ENCODE measurements at regions not wholly inside any gene's neighbourhood (a gene's known extent, or its start where the extent isn't known, plus 50 kb on each side); places are given as distances from the start of the nearest gene placed in this dataset.

GRCh38 chr12:125493704-125494308 lies 428.6 kb downstream of the AACS start:
- no peak overlapping the region for H3K4me2 ChIP-seq (replicated peaks; ENCODE audit: low read depth, low read length, poor library complexity, severe bottlenecking)
- no peak overlapping the region for H2AFZ ChIP-seq (ENCODE audit: insufficient read depth, low read depth, low read length, poor library complexity, severe bottlenecking)
- H3K9ac ChIP-seq (ENCODE audit: low read length): no peak overlapping the region
- no peak overlapping the region for H3K4me3 Mint-ChIP-seq
- H3K79me2 ChIP-seq (ENCODE audit: control insufficient read depth, insufficient read depth, low read length): no peaks in the 10 kb centered on the region
- no peaks in the 10 kb centered on the region for H4K20me1 ChIP-seq (ENCODE audit: control insufficient read depth, insufficient read depth, low read length, poor library complexity, severe bottlenecking)
- no peaks in the 10 kb centered on the region for H3K27me3 ChIP-seq (replicated peaks in 1 of 4; ENCODE audit: control extremely low read depth in 1 of 4, control insufficient read depth in 3 of 4, insufficient read depth in 4 of 4, low read length in 3 of 4)
- H3K27ac Mint-ChIP-seq: no peak overlapping the region
- ChIA-PET CTCF (no interaction called here), POLR2A (no interaction called here)
- TF ChIP-seq CTCF (IDR thresholded peaks at IDR 0.05): no peak
- TF ChIP-seq EZH2 (IDR thresholded peaks at IDR 0.05; ENCODE audit: borderline replicate concordance, insufficient read depth, low read depth, low read length, poor library complexity, severe bottlenecking): no peak
- ATAC-seq (ENCODE audit: low read depth) (no peak), DNase-seq (no peak)
- no peak overlapping the region for H3K4me3 ChIP-seq (ENCODE audit: control extremely low read depth in 1 of 5, extremely low read depth in 1 of 5, insufficient read depth in 1 of 5, low read depth in 2 of 5, low read length in 4 of 5)
- no peaks in the 10 kb centered on the region for H3K36me3 ChIP-seq (replicated peaks in 1 of 2; ENCODE audit: control extremely low read depth in 1 of 2, control insufficient read depth in 1 of 2, extremely low read depth in 1 of 2, insufficient read depth in 2 of 2, low read length in 1 of 2)
- no peaks in the 10 kb centered on the region for H3K4me1 Mint-ChIP-seq
- WGBS (ENCODE audit: insufficient coverage): 90% methylated on average over 8 of the region's 14 CpGs
- peaks cover 0 to 8% (median 0%) of the 10 kb centered on the region in 3 donors for H3K9me3 ChIP-seq (ENCODE audit: control extremely low read depth in 1 of 3, control insufficient read depth in 2 of 3, insufficient read depth in 1 of 3, low read length in 2 of 3)
- H3K9me3 Mint-ChIP-seq (ENCODE audit: insufficient read depth): no peaks in the 10 kb centered on the region
- no peak overlapping the region for H3K27ac ChIP-seq (ENCODE audit: low read length in 2 of 2)
- H3K4me1 ChIP-seq (ENCODE audit: control insufficient read depth in 2 of 2, insufficient read depth in 2 of 2, low read length in 2 of 2): no peaks in the 10 kb centered on the region
- no peaks in the 10 kb centered on the region for H3K27me3 Mint-ChIP-seq
- intact Hi-C loops (cut with micrococcal nuclease): no loop called here

- H3K4me3 Mint-ChIP-seq: no peak overlapping the region
- no peaks in the 10 kb centered on the region for H3K9me3 Mint-ChIP-seq (ENCODE audit: insufficient read depth)
- Histone ChIP-seq H3K4me1 (ENCODE audit: control insufficient read depth in 2 of 2, insufficient read depth in 2 of 2, low read length in 2 of 2) (no peaks in the 10 kb centered on the region), H3K79me2 (ENCODE audit: control insufficient read depth, insufficient read depth, low read length) (no peaks in the 10 kb centered on the region), H3K27me3 (replicated peaks in 1 of 4; ENCODE audit: control extremely low read depth in 1 of 4, control insufficient read depth in 3 of 4, insufficient read depth in 4 of 4, low read length in 3 of 4) (no peaks in the 10 kb centered on the region), H3K9me3 (ENCODE audit: control extremely low read depth in 1 of 3, control insufficient read depth in 2 of 3, insufficient read depth in 1 of 3, low read length in 2 of 3) (peaks cover 0 to 3% (median 0%) of the 10 kb centered on the region in 3 donors), H2AFZ (ENCODE audit: insufficient read depth, low read depth, low read length, poor library complexity, severe bottlenecking) (no peak overlapping the region), H3K4me2 (replicated peaks; ENCODE audit: low read depth, low read length, poor library complexity, severe bottlenecking) (no peak overlapping the region), H3K36me3 (replicated peaks in 1 of 2; ENCODE audit: control extremely low read depth in 1 of 2, control insufficient read depth in 1 of 2, extremely low read depth in 1 of 2, insufficient read depth in 2 of 2, low read length in 1 of 2) (no peaks in the 10 kb centered on the region), H3K9ac (ENCODE audit: low read length) (no peak overlapping the region), H3K4me3 (ENCODE audit: control extremely low read depth in 1 of 5, extremely low read depth in 1 of 5, insufficient read depth in 1 of 5, low read depth in 2 of 5, low read length in 4 of 5) (no peak overlapping the region), H4K20me1 (ENCODE audit: control insufficient read depth, insufficient read depth, low read length, poor library complexity, severe bottlenecking) (no peaks in the 10 kb centered on the region), H3K27ac (ENCODE audit: low read length in 2 of 2) (no peak overlapping the region)
- ChIA-PET CTCF (no interaction called here), POLR2A (no interaction called here)
- no peak overlapping the region for H3K27ac Mint-ChIP-seq
- TF ChIP-seq CTCF (IDR thresholded peaks at IDR 0.05): no peak
- no peak for TF ChIP-seq EZH2 (IDR thresholded peaks at IDR 0.05; ENCODE audit: borderline replicate concordance, insufficient read depth, low read depth, low read length, poor library complexity, severe bottlenecking)
- H3K27me3 Mint-ChIP-seq: no peaks in the 10 kb centered on the region
- WGBS (ENCODE audit: insufficient coverage): 80% methylated on average over 1 of the region's 6 CpGs
- no peaks in the 10 kb centered on the region for H3K4me1 Mint-ChIP-seq
- ATAC-seq (ENCODE audit: low read depth): no peak
- intact Hi-C loops (cut with micrococcal nuclease): no loop called here
- DNase-seq: no peak
Measured at GRCh38 chr12:125503128-125503527, 437.9 kb downstream of the AACS start.

Measured in B cell (primary cell).